HEK293 (cell line): ENCODE measurements at regions not wholly inside any gene's neighbourhood (a gene's known extent, or its start where the extent isn't known, plus 50 kb on each side); places are given as distances from the start of the nearest gene placed in this dataset.

Experiments
- CTCF ChIA-PET: fragments of 350-600 bp; formaldehyde crosslinking; extraction: SDS; loops from one replicate; lab custom pipeline; 2021; ENCODE audit warnings: antibody characterized with exemption; lab: Yijun Ruan, JAX
- POLR2A ChIA-PET: fragments of 300-600 bp; formaldehyde crosslinking; extraction: SDS; loops from one replicate; lab custom pipeline; 2020; ENCODE audit warnings: antibody characterized with exemption, inconsistent platforms; lab: Yijun Ruan, JAX
- H3K27ac ChIP-seq: fragments of 200-500 bp; sonication (Bioruptor generic); 2 replicates; pipeline ENCODE4 v1.5.1; 2014; ENCODE audit warnings: low read depth, low read length, control low read depth, inconsistent platforms; ENCODE audit errors: extremely low read depth
- H3K36me3 ChIP-seq, 2 experiments: fragments of 200-500 bp in 1 of 2; sonication (Bioruptor generic) in 1 of 2; 1 replicate in 1 of 2; 2 replicates in 1 of 2; pipeline ENCODE4 v1.5.1; 2014 to 2017; ENCODE audit warnings: inconsistent platforms in 2 of 2, low read length in 2 of 2; ENCODE audit not compliant: control insufficient read depth in 2 of 2, insufficient read depth in 1 of 2
- H3K4me1 ChIP-seq: fragments of 200-500 bp; sonication (Bioruptor generic); 2 replicates; pipeline ENCODE4 v1.5.1; 2014; ENCODE audit warnings: mild to moderate bottlenecking, low read length, inconsistent platforms; ENCODE audit not compliant: control insufficient read depth, insufficient read depth
- H3K4me3 ChIP-seq: 2 replicates; pipeline ENCODE4 v1.5.1; 2011; ENCODE audit warnings: low read depth, mild to moderate bottlenecking, control low read depth, low read length, moderate library complexity
- H3K9me3 ChIP-seq: fragments of 200-500 bp; sonication (Bioruptor generic); 2 replicates; pipeline ENCODE4 v1.5.1; 2014; ENCODE audit warnings: low read depth, low read length, inconsistent platforms; ENCODE audit not compliant: control insufficient read depth, insufficient read depth
- BCL11B ChIP-seq: fragments of 450-650 bp; formaldehyde crosslinking; IDR thresholded peaks from 2 replicates; pipeline ENCODE4 v1.5.1; 2016; ENCODE audit warnings: low read depth, missing biosample characterization, missing genetic modification characterization
- ELK4 ChIP-seq: IDR thresholded peaks from 2 replicates; pipeline ENCODE4 v1.6.1; 2011; ENCODE audit warnings: mild to moderate bottlenecking, low read depth, low read length, borderline replicate concordance
- REPIN1 ChIP-seq: fragments of 450-650 bp; formaldehyde crosslinking; IDR thresholded peaks from 2 replicates; pipeline ENCODE4 v1.5.1; 2017; ENCODE audit warnings: missing biosample characterization, missing genetic modification characterization, low read depth
- TSHZ1 ChIP-seq: fragments of 450-650 bp; formaldehyde crosslinking; IDR thresholded peaks from 2 replicates; pipeline ENCODE4 v1.5.1; 2016; ENCODE audit warnings: missing biosample characterization, missing genetic modification characterization, borderline replicate concordance
- ZBTB11 ChIP-seq: fragments of 450-650 bp; formaldehyde crosslinking; conservative IDR thresholded peaks from 2 replicates; pipeline ENCODE4 v1.5.1; 2016; ENCODE audit warnings: low read depth, missing biosample characterization, missing genetic modification characterization
- ZNF140 ChIP-seq: fragments of 450-650 bp; formaldehyde crosslinking; IDR thresholded peaks from 2 replicates; pipeline ENCODE4 v1.5.1; 2016; ENCODE audit warnings: missing biosample characterization, missing genetic modification characterization
- ZNF155 ChIP-seq: fragments of 450-650 bp; formaldehyde crosslinking; IDR thresholded peaks from 2 replicates; pipeline ENCODE4 v1.5.1; 2016; ENCODE audit warnings: missing biosample characterization, missing genetic modification characterization
- ZNF19 ChIP-seq: fragments of 450-650 bp; formaldehyde crosslinking; IDR thresholded peaks from 2 replicates; pipeline ENCODE4; 2016; ENCODE audit warnings: missing biosample characterization, missing genetic modification characterization, low read depth
- ZNF274 ChIP-seq, 2 experiments: fragments of 200-500 bp in 1 of 2; fragments of 450-650 bp in 1 of 2; sonication (Bioruptor generic) in 1 of 2; formaldehyde crosslinking in 1 of 2; IDR thresholded peaks; 2 replicates each; pipeline versions ENCODE4 v1.5.1 to v1.6.1; 2014 to 2016; ENCODE audit warnings: borderline replicate concordance in 1 of 2, inconsistent platforms in 1 of 2, low read length in 1 of 2, missing biosample characterization in 1 of 2, missing genetic modification characterization in 1 of 2
- ZNF350 ChIP-seq: fragments of 450-650 bp; formaldehyde crosslinking; IDR thresholded peaks from 2 replicates; pipeline ENCODE4 v1.5.0; 2017; ENCODE audit warnings: missing biosample characterization, mild to moderate bottlenecking, missing genetic modification characterization
- ZNF362 ChIP-seq: fragments of 450-650 bp; formaldehyde crosslinking; IDR thresholded peaks from 2 replicates; pipeline ENCODE4 v1.5.1; 2016; ENCODE audit warnings: missing biosample characterization, missing genetic modification characterization
- ZNF366 ChIP-seq: fragments of 450-650 bp; formaldehyde crosslinking; conservative IDR thresholded peaks from 2 replicates; pipeline ENCODE4 v1.5.1; 2016; ENCODE audit warnings: missing biosample characterization, missing genetic modification characterization
- ZNF433 ChIP-seq: fragments of 450-650 bp; formaldehyde crosslinking; IDR thresholded peaks from 2 replicates; pipeline ENCODE4 v1.5.1; 2016; ENCODE audit warnings: missing biosample characterization, missing genetic modification characterization, low read depth
- ZNF623 ChIP-seq: fragments of 450-650 bp; formaldehyde crosslinking; IDR thresholded peaks from 2 replicates; pipeline ENCODE4 v1.5.1; 2016; ENCODE audit warnings: missing biosample characterization, missing genetic modification characterization
- ZNF629 ChIP-seq: fragments of 450-650 bp; formaldehyde crosslinking; IDR thresholded peaks from 2 replicates; pipeline ENCODE4 v1.5.1; 2017; ENCODE audit warnings: missing biosample characterization, missing genetic modification characterization
- ZNF645 ChIP-seq: fragments of 450-650 bp; formaldehyde crosslinking; IDR thresholded peaks from 2 replicates; pipeline ENCODE4; 2016; ENCODE audit warnings: missing biosample characterization, missing genetic modification characterization
- ZNF654 ChIP-seq: fragments of 450-650 bp; formaldehyde crosslinking; IDR thresholded peaks from 2 replicates; pipeline ENCODE4 v1.5.1; 2016; ENCODE audit warnings: low read depth, missing biosample characterization, missing genetic modification characterization
- ZNF670 ChIP-seq: fragments of 450-650 bp; formaldehyde crosslinking; IDR thresholded peaks from 2 replicates; pipeline ENCODE4 v1.5.1; 2016; ENCODE audit warnings: missing biosample characterization, missing genetic modification characterization, low read depth
- ZNF677 ChIP-seq: fragments of 450-650 bp; IDR thresholded peaks from 2 replicates; pipeline ENCODE4 v1.5.0; 2018; ENCODE audit warnings: missing biosample characterization, mild to moderate bottlenecking, missing genetic modification characterization, moderate library complexity
- ZNF747 ChIP-seq: fragments of 450-650 bp; formaldehyde crosslinking; IDR thresholded peaks from 2 replicates; pipeline ENCODE4 v1.5.1; 2016; ENCODE audit warnings: missing biosample characterization, missing genetic modification characterization
- ZNF792 ChIP-seq: fragments of 450-650 bp; formaldehyde crosslinking; IDR thresholded peaks from 2 replicates; pipeline ENCODE4 v1.5.1; 2016; ENCODE audit warnings: missing biosample characterization, missing genetic modification characterization
- ZSCAN4 ChIP-seq: fragments of 450-650 bp; formaldehyde crosslinking; IDR thresholded peaks from 2 replicates; pipeline ENCODE4 v1.5.1; 2017; ENCODE audit warnings: missing biosample characterization, missing genetic modification characterization
- ZXDB ChIP-seq: fragments of 450-650 bp; formaldehyde crosslinking; IDR thresholded peaks from 2 replicates; pipeline ENCODE4 v1.5.1; 2016; ENCODE audit warnings: missing biosample characterization, missing genetic modification characterization

GRCh38 chr17:79513820-79514535, 96.9 kb downstream of the RBFOX3 start:
- no peak for TF ChIP-seq ZNF274 (IDR thresholded peaks at IDR 0.05; ENCODE audit: low read length)
- no peak for TF ChIP-seq ZNF274 (tag by site-specific recombination; IDR thresholded peaks at IDR 0.05; ENCODE audit: borderline replicate concordance)
- no peak for TF ChIP-seq ZNF792 (tag by site-specific recombination)
- no peak for TF ChIP-seq TSHZ1 (tag by site-specific recombination)
- TF ChIP-seq ZNF747 (tag by site-specific recombination), result no peak
- no peak for TF ChIP-seq ZXDB
- no peak for TF ChIP-seq ZNF654 (tag by site-specific recombination)
- TF ChIP-seq ZNF155 (tag by site-specific recombination), result no peak
- TF ChIP-seq ZNF629 (tag by site-specific recombination), result no peak
- TF ChIP-seq ELK4, result no peak
- TF ChIP-seq ZNF350, result no peak
- TF ChIP-seq ZNF670 (tag by site-specific recombination), result no peak
- no peak for TF ChIP-seq ZSCAN4 (tag by site-specific recombination)
- no peak for TF ChIP-seq ZNF433 (tag by site-specific recombination)
- TF ChIP-seq ZNF677, result no peak
- TF ChIP-seq ZBTB11 (tag by site-specific recombination), result no peak
- CTCF ChIA-PET, result no interaction called here
- POLR2A ChIA-PET, result no interaction called here

GRCh38 chr17:79513206-79513605, 97.6 kb downstream of the RBFOX3 start:
- Histone ChIP-seq H3K36me3 (no peaks in the 10 kb centered on the region), H3K4me3 (no peak overlapping the region), H3K27ac (no peak overlapping the region), H3K9me3 (no peaks in the 10 kb centered on the region), H3K4me1 (no peaks in the 10 kb centered on the region)
- CTCF ChIA-PET, result no interaction called here
- POLR2A ChIA-PET, result no interaction called here
- TF ChIP-seq REPIN1 (tag by site-specific recombination), result no peak
- no peak for TF ChIP-seq ZNF645
- no peak for TF ChIP-seq ZNF140
- TF ChIP-seq BCL11B (tag by site-specific recombination), result no peak
- no peak for TF ChIP-seq ZNF366
- no peak for TF ChIP-seq ZNF362 (tag by site-specific recombination)
- TF ChIP-seq ZNF19 (tag by site-specific recombination), result no peak
- no peak for TF ChIP-seq ZNF623 (tag by site-specific recombination)

More at GRCh38 chr17:79513820-79514535, 96.9 kb downstream of the RBFOX3 start:
- Histone ChIP-seq H3K4me1 (no peaks in the 10 kb centered on the region), H3K4me3 (no peak overlapping the region), H3K9me3 (no peaks in the 10 kb centered on the region), H3K27ac (no peak overlapping the region), H3K36me3 (no peaks in the 10 kb centered on the region)
